ENCODE measurements at regions not wholly inside any gene's neighbourhood (a gene's known extent, or its start where the extent isn't known, plus 50 kb on each side); places are given as distances from the start of the nearest gene placed in this dataset.

GRCh38 chrX:143094417-143095023, 68.8 kb downstream of the SPANXN4 start:
- 51 to 68% (median 60%) methylated on average over 7 of the region's 7 CpGs for WGBS, 4 donors
- Histone ChIP-seq H3K36me3 (replicated peaks in 1 of 2) (no peaks in the 10 kb centered on the region), H3K4me3 (no peak overlapping the region), H3K27ac (no peak overlapping the region), H3K27me3 (no peaks in the 10 kb centered on the region), H3K9me3 (replicated peaks in 1 of 3) (no peaks in the 10 kb centered on the region), H3K4me1 (replicated peaks in 1 of 2) (no peaks in the 10 kb centered on the region)
- DNase-seq = no peak
- TF ChIP-seq CTCF (IDR thresholded peaks at IDR 0.05) (no peak), POLR2A (IDR thresholded peaks at IDR 0.05) (no peak)
- intact Hi-C loops (cut with DNase I) = no loop called here
